Adrenal gland (tissue), 9 donors: ENCODE measurements at regions not wholly inside any gene's neighbourhood (a gene's known extent, or its start where the extent isn't known, plus 50 kb on each side); places are given as distances from the start of the nearest gene placed in this dataset.
"Not testable (repeated sequence)": the region's sequence is repeated elsewhere in the genome, so short reads cannot be mapped to it uniquely, and the experiment has no call there.

Source experiments
- DNase-seq, 7 donors: peaks; one replicate each; pipeline ENCODE4 v3.0.0-alpha.2; 2019 to 2020
- H3K27ac ChIP-seq, 5 donors: fragments of 200-600 bp; sonication (generic) in 4 of 5; 1 replicate in 3 of 5; 2 replicates in 2 of 5; pipeline versions ENCODE4 v1.5.1 to v1.8.0; 2016 to 2020; ENCODE audit warnings: mild to moderate bottlenecking in 1 of 5
- H3K27me3 ChIP-seq: fragments of 200-600 bp; 2 replicates; pipeline ENCODE4 v1.8.0; 2021
- H3K36me3 ChIP-seq, 2 donors: fragments of 200-600 bp; replicated peaks in 1 of 2; 1 replicate in 1 of 2; 2 replicates in 1 of 2; pipeline versions ENCODE4 v1.5.1 to v1.8.0; 2018 to 2022
- H3K4me1 ChIP-seq, 2 donors: fragments of 200-600 bp; replicated peaks in 1 of 2; 1 replicate in 1 of 2; 2 replicates in 1 of 2; pipeline versions ENCODE4 v1.5.1 to v1.8.0; 2018 to 2021
- H3K4me3 ChIP-seq, 4 donors: fragments of 200-600 bp; sonication (generic) in 3 of 4; one replicate each; pipeline ENCODE4 v1.5.1; 2016 to 2018
- H3K9me3 ChIP-seq, 3 donors: fragments of 200-600 bp; sonication (generic) in 1 of 3; replicated peaks in 1 of 3; 1 replicate in 2 of 3; 2 replicates in 1 of 3; pipeline versions ENCODE4 v1.5.1 to v1.8.0; 2016 to 2021
- CTCF ChIP-seq, 6 experiments: fragments of 450-650 bp in 4 of 6; fragments of 200-600 bp in 2 of 6; sonication (generic) in 1 of 6; IDR thresholded peaks; 1 replicate in 5 of 6; 2 replicates in 1 of 6; pipeline versions ENCODE4 v1.5.1 to v1.8.0; 2016 to 2021; ENCODE audit warnings: antibody characterized with exemption in 6 of 6, mild to moderate bottlenecking in 2 of 6, moderate library complexity in 1 of 6
- POLR2A ChIP-seq, 2 donors: fragments of 450-650 bp; IDR thresholded peaks; one replicate each; pipeline ENCODE4 v1.6.1; 2017; ENCODE audit warnings: antibody characterized with exemption in 2 of 2, mild to moderate bottlenecking in 2 of 2, moderate library complexity in 1 of 2
- WGBS, 4 donors: extraction: QIAGEN DNeasy Blood & Tissue Kit in 2 of 4; methylation state at CpG; one replicate each; pipeline versions ENCODE4 v1.1.5 to v1.1.7; 2013 to 2017; 5-methylcytosine and 5-hydroxymethylcytosine counted together
- intact Hi-C, 2 donors: fragments of 100-400 bp; cut with DNase I; formaldehyde crosslinking; loops; one replicate each; pipeline versions ENCODE4 v1.14.1 to v1.15.0; 2022 to 2023
- donor health status: healthy with polysubstance abuse.
- donor health status: Bipolar disorder and iron deficiency.
- donor health status: DM: yes; HTN: yes; CAD: no.
- donor health status: DM: no; HTN: no; CAD: no.
- donor health status: DM: no; HTN: no; CAD: no.

- Histone ChIP-seq H3K36me3 (no peaks in the 10 kb centered on the region), H3K27me3 (no peaks in the 10 kb centered on the region), H3K4me3 (no peak overlapping the region), H3K4me1 (no peaks in the 10 kb centered on the region), H3K27ac (no peak overlapping the region), H3K9me3 (no peaks in the 10 kb centered on the region)
- intact Hi-C loops = no loop called here
- no peak for DNase-seq
- TF ChIP-seq CTCF (IDR thresholded peaks at IDR 0.05) (no peak), POLR2A (IDR thresholded peaks at IDR 0.05) (no peak)
- WGBS, 4 donors = 81 to 90% (median 86%) methylated on average over 1 of the region's 1 CpG
Observed at GRCh38 chr21:20167059-20167458, 831.1 kb upstream of the NCAM2 start.

DNA sequence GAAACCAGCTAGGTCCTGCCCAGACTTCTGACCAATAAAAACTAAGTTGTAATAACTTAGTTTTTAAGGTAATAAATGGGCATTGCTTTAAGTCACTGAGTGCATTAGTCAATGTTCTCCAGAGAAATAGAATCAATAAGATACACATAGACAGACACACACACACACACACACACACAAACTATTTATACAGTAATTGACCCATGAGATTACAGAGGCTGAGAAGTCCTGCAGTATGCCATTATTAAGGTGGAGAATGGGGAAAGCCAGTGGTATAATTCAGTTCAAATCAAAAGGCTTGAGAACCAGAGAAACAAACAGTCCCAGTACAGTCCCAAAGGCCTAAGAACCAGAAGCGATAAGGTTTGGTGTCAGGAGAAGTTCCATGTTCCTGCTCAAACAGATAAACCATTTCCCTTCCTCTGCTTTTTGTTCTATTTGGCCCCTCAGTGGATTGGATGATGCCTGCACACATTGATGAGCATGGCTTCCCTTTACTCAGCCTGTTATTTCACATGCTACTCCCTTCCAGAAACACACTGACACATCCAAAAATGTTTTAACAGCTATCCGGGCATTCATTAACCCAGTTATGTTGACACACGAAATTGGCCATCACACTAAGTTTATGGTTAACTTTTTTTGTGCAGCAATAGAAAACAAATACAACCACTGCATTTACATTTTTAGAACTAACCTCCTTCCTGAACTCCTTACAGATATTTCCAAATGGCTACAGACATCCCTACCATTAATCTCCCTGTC, 828.2 kb upstream of the NCAM2 start:
- Histone ChIP-seq H3K9me3 (no peaks in the 10 kb centered on the region), H3K27me3 (no peaks in the 10 kb centered on the region), H3K4me3 (no peak overlapping the region), H3K27ac (no peak overlapping the region), H3K36me3 (no peaks in the 10 kb centered on the region), H3K4me1 (no peaks in the 10 kb centered on the region)
- TF ChIP-seq POLR2A (IDR thresholded peaks at IDR 0.05) = no peak
- no peak for TF ChIP-seq CTCF (IDR thresholded peaks at IDR 0.05)
- WGBS, 4 donors = 74 to 86% (median 78%) methylated on average over 3 of the region's 3 CpGs
- intact Hi-C loops = no loop called here
- DNase-seq = no peak

DNA sequence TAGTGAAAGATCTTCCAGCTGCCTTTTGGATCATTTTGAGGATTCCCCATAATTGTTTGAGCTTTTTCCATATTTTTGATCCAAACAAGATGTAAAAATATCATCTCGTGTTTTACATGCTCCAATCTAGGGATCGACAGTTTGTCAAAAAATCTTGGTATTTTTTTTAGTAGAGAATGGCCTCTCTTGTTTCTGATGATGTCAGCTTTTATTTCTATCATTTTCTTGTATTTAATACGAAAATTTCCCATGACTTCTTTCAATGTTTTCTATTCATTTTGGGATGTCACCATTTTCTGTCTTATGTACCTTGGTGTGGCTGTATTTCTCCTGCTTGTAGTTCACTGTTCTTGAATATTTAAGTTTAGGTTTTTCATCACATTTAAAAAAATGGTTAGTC, 812.0 kb upstream of the NCAM2 start:
- no peak for DNase-seq
- H3K27ac ChIP-seq = no peak overlapping the region
- no peak for TF ChIP-seq CTCF (IDR thresholded peaks at IDR 0.05)
- TF ChIP-seq POLR2A (IDR thresholded peaks at IDR 0.05) = no peak
- H3K36me3 ChIP-seq = no peaks in the 10 kb centered on the region
- 40 to 44% (median 41%) methylated on average over 3 of the region's 3 CpGs for whole genome bisulfite sequencing, 4 donors
- no peaks in the 10 kb centered on the region for H3K9me3 ChIP-seq
- intact Hi-C loops = no loop called here
- no peaks in the 10 kb centered on the region for H3K27me3 ChIP-seq
- H3K4me1 ChIP-seq = no peaks in the 10 kb centered on the region
- H3K4me3 ChIP-seq = no peak overlapping the region

- whole genome bisulfite sequencing, 4 donors = 48 to 64% (median 57%) methylated on average over 2 of the region's 2 CpGs
- Histone ChIP-seq H3K27ac (no peak overlapping the region), H3K4me3 (no peak overlapping the region), H3K27me3 (no peaks in the 10 kb centered on the region), H3K36me3 (no peaks in the 10 kb centered on the region), H3K4me1 (no peaks in the 10 kb centered on the region), H3K9me3 (no peaks in the 10 kb centered on the region)
- TF ChIP-seq POLR2A (IDR thresholded peaks at IDR 0.05) (no peak), CTCF (IDR thresholded peaks at IDR 0.05) (no peak)
- intact Hi-C loops = no loop called here
- no peak for DNase-seq
Observed at GRCh38 chr21:20187028-20187427, 811.2 kb upstream of the NCAM2 start.

- H3K36me3 ChIP-seq, H3K4me1 ChIP-seq, H3K4me3 ChIP-seq, DNase-seq, H3K27ac ChIP-seq, intact Hi-C loops, H3K27me3 ChIP-seq, H3K9me3 ChIP-seq: not testable (repeated sequence)
- 86 to 94% (median 93%) methylated on average over 3 of the region's 4 CpGs for WGBS, 4 donors
Observed at GRCh38 chr21:20201323-20201722, 796.9 kb upstream of the NCAM2 start.
